Caco-2 (cell line): ENCODE measurements at regions not wholly inside any gene's neighbourhood (a gene's known extent, or its start where the extent isn't known, plus 50 kb on each side); places are given as distances from the start of the nearest gene placed in this dataset.

Source experiments
- BruUV-seq: library from RNA; stranded (reverse); fragments of 400-500 nt; replicated peaks from 2 replicates; lab custom pipeline; 2021; lab: Mats Ljungman, UMichigan
- CTCF ChIA-PET: fragments of 300-600 bp; sonication (Branson Sonifier 250); formaldehyde crosslinking; loops from one replicate; lab custom pipeline; 2022; ENCODE audit warnings: antibody characterized with exemption; lab: Charles Lee
- POLR2A ChIA-PET: fragments of 300-600 bp; sonication (Branson Sonifier 250); formaldehyde crosslinking; loops from one replicate; lab custom pipeline; 2022; ENCODE audit warnings: antibody characterized with exemption; lab: Charles Lee
- DNase-seq, 2 experiments: peaks; one replicate each; pipeline versions ENCODE4 v3.0.0 to v3.0.0-alpha.2; 2020 to 2022
- H3K27me3 ChIP-seq: replicated peaks from 2 replicates; pipeline ENCODE4 v1.6.0; 2011; ENCODE audit warnings: low read length; ENCODE audit not compliant: control insufficient read depth, insufficient read depth
- H3K36me3 ChIP-seq: 2 replicates; pipeline ENCODE4 v1.5.1; 2011; ENCODE audit warnings: low read length; ENCODE audit not compliant: control insufficient read depth, insufficient read depth
- H3K4me1 ChIP-seq: fragments of 250-450 bp; sonication (Bioruptor Pico); 2 replicates; pipeline ENCODE4 v1.5.1; 2020; ENCODE audit warnings: mild to moderate bottlenecking
- H3K4me3 ChIP-seq: 2 replicates; pipeline ENCODE4 v1.5.1; 2011; ENCODE audit warnings: low read depth, mild to moderate bottlenecking, control low read depth, low read length
- H3K9me3 ChIP-seq: fragments of 250-450 bp; sonication (Bioruptor Pico); 2 replicates; pipeline ENCODE4 v1.5.1; 2020; ENCODE audit warnings: mild to moderate bottlenecking, moderate library complexity
- H3K27ac Mint-ChIP-seq: one replicate; pipeline ENCODE4 v1.8.0; 2022; ENCODE audit warnings: mixed read lengths; ENCODE audit not compliant: unreplicated experiment
- H3K27me3 Mint-ChIP-seq: one replicate; pipeline ENCODE4 v1.8.0; 2022; ENCODE audit warnings: mixed read lengths; ENCODE audit not compliant: insufficient read depth, unreplicated experiment
- H3K36me3 Mint-ChIP-seq: one replicate; pipeline ENCODE4 v1.8.0; 2022; ENCODE audit warnings: mild to moderate bottlenecking, mixed read lengths; ENCODE audit not compliant: insufficient read depth, unreplicated experiment
- H3K4me1 Mint-ChIP-seq: one replicate; pipeline ENCODE4 v1.8.0; 2022; ENCODE audit warnings: low read depth, mixed read lengths; ENCODE audit not compliant: unreplicated experiment
- H3K4me3 Mint-ChIP-seq: one replicate; pipeline ENCODE4 v1.8.0; 2022; ENCODE audit warnings: mild to moderate bottlenecking, moderate library complexity, mixed read lengths; ENCODE audit not compliant: unreplicated experiment
- H3K9me3 Mint-ChIP-seq: one replicate; pipeline ENCODE4 v1.8.0; 2022; ENCODE audit warnings: mixed read lengths; ENCODE audit not compliant: unreplicated experiment
- CTCF ChIP-seq, 2 experiments: fragments of 200-600 bp in 1 of 2; IDR thresholded peaks; 1 replicate in 1 of 2; 2 replicates in 1 of 2; pipeline versions ENCODE4 v1.5.1 to v1.8.0; 2011 to 2022; ENCODE audit warnings: antibody characterized with exemption in 1 of 2, control low read depth in 1 of 2, inconsistent platforms in 1 of 2, low read depth in 1 of 2, low read length in 1 of 2, mild to moderate bottlenecking in 1 of 2, moderate library complexity in 1 of 2; ENCODE audit not compliant: insufficient read depth in 1 of 2, severe bottlenecking in 1 of 2, unreplicated experiment in 1 of 2
- intact Hi-C: fragments of 100-400 bp; cut with micrococcal nuclease; formaldehyde crosslinking; loops from one replicate; pipeline ENCODE4 v1.10.0; 2022; ENCODE audit not compliant: unreplicated experiment

- no peak for TF ChIP-seq CTCF (IDR thresholded peaks at IDR 0.05; ENCODE audit: insufficient read depth in 1 of 2, low read depth in 1 of 2, low read length in 1 of 2, severe bottlenecking in 1 of 2, unreplicated experiment in 1 of 2)
- Histone ChIP-seq H3K4me1 (no peaks in the 10 kb centered on the region), H3K9me3 (0 out of 2 replicates have a peak, but pooled peaks cover 4% of the 10 kb centered on the region), H3K27me3 (no peaks in the 10 kb centered on the region), H3K4me3 (no peak overlapping the region), H3K36me3 (no peaks in the 10 kb centered on the region)
- no peak overlapping the region for H3K27ac Mint-ChIP-seq
- no peak for DNase-seq
- H3K27me3 Mint-ChIP-seq = no peaks in the 10 kb centered on the region
- ChIA-PET CTCF (no interaction called here), POLR2A (no interaction called here)
- no TSS peak for BruUV-seq
- H3K4me1 Mint-ChIP-seq = no peaks in the 10 kb centered on the region
- H3K4me3 Mint-ChIP-seq = no peak overlapping the region
- H3K9me3 Mint-ChIP-seq = peaks cover 12% of the 10 kb centered on the region
- intact Hi-C loops = no loop called here
- no peaks in the 10 kb centered on the region for H3K36me3 Mint-ChIP-seq
Observed at GRCh38 chr7:68556537-68556936, 1041.7 kb upstream of the AUTS2 start.

GRCh38 chr7:68559518-68559917, 1038.8 kb upstream of the AUTS2 start:
- H3K9me3 Mint-ChIP-seq = peaks cover 20% of the 10 kb centered on the region
- POLR2A ChIA-PET = no interaction called here
- no peak overlapping the region for H3K27ac Mint-ChIP-seq
- no peaks in the 10 kb centered on the region for H3K36me3 Mint-ChIP-seq
- Histone ChIP-seq H3K4me3 (no peak overlapping the region), H3K27me3 (no peaks in the 10 kb centered on the region), H3K9me3 (no peaks in the 10 kb centered on the region), H3K36me3 (no peaks in the 10 kb centered on the region), H3K4me1 (no peaks in the 10 kb centered on the region)
- TF ChIP-seq CTCF (IDR thresholded peaks at IDR 0.05; ENCODE audit: insufficient read depth in 1 of 2, low read depth in 1 of 2, low read length in 1 of 2, severe bottlenecking in 1 of 2, unreplicated experiment in 1 of 2) = no peak
- no peak for DNase-seq
- CTCF ChIA-PET = no interaction called here
- peaks cover 2% of the 10 kb centered on the region for H3K27me3 Mint-ChIP-seq
- intact Hi-C loops = no loop called here
- H3K4me3 Mint-ChIP-seq = no peak overlapping the region
- no TSS peak for BruUV-seq
- H3K4me1 Mint-ChIP-seq = no peaks in the 10 kb centered on the region

- Mint-ChIP-seq H3K27ac (no peak overlapping the region), H3K4me3 (no peak overlapping the region), H3K4me1 (no peaks in the 10 kb centered on the region), H3K36me3 (no peaks in the 10 kb centered on the region), H3K9me3 (peaks cover 20% of the 10 kb centered on the region), H3K27me3 (peaks cover 2% of the 10 kb centered on the region)
- no TSS peak for BruUV-seq
- no peaks in the 10 kb centered on the region for H3K9me3 ChIP-seq
- no peak overlapping the region for H3K4me3 ChIP-seq
- no peaks in the 10 kb centered on the region for H3K27me3 ChIP-seq
- DNase-seq = no peak
- ChIA-PET CTCF (interaction anchor here (0.6 kb wide), 1 partner anchor 1078 kb away, joined by 3 read pairs; no protein-coding TSS in a partner anchor), POLR2A (no interaction called here)
- H3K36me3 ChIP-seq = no peaks in the 10 kb centered on the region
- no peaks in the 10 kb centered on the region for H3K4me1 ChIP-seq
- intact Hi-C loops = no loop called here
- no peak for TF ChIP-seq CTCF (IDR thresholded peaks at IDR 0.05; ENCODE audit: insufficient read depth in 1 of 2, low read depth in 1 of 2, low read length in 1 of 2, severe bottlenecking in 1 of 2, unreplicated experiment in 1 of 2)
Observed at GRCh38 chr7:68562323-68562899, 1035.9 kb upstream of the AUTS2 start.
